ENCODE measurements at regions not wholly inside any gene's neighbourhood (a gene's known extent, or its start where the extent isn't known, plus 50 kb on each side); places are given as distances from the start of the nearest gene placed in this dataset.

DNA sequence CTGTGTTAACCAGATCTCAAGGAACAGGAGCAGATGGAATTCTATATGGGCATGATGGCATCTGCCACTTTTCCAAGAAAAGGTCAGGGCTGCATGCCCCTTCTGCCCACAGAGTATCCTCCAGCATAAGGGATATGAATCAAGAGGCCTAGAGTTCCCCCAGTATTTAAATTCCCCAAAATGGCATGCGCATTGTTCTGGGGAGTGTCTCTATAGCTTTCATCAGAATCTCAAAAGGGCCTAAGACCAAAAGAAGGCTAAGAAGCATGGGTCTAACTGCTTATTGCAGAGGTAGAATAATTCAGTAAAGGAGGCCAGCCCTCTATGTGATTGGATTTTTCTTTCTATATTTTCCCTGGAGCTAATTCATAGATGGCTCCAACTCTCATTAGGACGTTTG lies 114.2 kb upstream of the SPIN1 start:
- TF ChIP-seq, protein P1, sequence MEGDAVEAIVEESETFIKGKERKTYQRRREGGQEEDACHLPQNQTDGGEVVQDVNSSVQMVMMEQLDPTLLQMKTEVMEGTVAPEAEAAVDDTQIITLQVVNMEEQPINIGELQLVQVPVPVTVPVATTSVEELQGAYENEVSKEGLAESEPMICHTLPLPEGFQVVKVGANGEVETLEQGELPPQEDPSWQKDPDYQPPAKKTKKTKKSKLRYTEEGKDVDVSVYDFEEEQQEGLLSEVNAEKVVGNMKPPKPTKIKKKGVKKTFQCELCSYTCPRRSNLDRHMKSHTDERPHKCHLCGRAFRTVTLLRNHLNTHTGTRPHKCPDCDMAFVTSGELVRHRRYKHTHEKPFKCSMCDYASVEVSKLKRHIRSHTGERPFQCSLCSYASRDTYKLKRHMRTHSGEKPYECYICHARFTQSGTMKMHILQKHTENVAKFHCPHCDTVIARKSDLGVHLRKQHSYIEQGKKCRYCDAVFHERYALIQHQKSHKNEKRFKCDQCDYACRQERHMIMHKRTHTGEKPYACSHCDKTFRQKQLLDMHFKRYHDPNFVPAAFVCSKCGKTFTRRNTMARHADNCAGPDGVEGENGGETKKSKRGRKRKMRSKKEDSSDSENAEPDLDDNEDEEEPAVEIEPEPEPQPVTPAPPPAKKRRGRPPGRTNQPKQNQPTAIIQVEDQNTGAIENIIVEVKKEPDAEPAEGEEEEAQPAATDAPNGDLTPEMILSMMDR (IDR thresholded peaks at IDR 0.05), result no peak
- no peak for TF ChIP-seq POLR2A (IDR thresholded peaks at IDR 0.05)
